ENCODE measurements at regions not wholly inside any gene's neighbourhood (a gene's known extent, or its start where the extent isn't known, plus 50 kb on each side); places are given as distances from the start of the nearest gene placed in this dataset.

- TF ChIP-seq CTCF (IDR thresholded peaks at IDR 0.05 in 2 of 3, conservative IDR thresholded peaks at IDR 0.05 in 1 of 3; ENCODE audit: control insufficient read depth in 2 of 3, extremely low read depth in 1 of 3, insufficient read depth in 1 of 3, low read depth in 3 of 3, low read length in 3 of 3) (no peak), RB1 (IDR thresholded peaks at IDR 0.05; ENCODE audit: borderline replicate concordance) (no peak), ZNF24 (IDR thresholded peaks at IDR 0.05) (no peak), JUND (IDR thresholded peaks at IDR 0.05; ENCODE audit: low read depth, low read length) (no peak), SPI1 (IDR thresholded peaks at IDR 0.05; ENCODE audit: borderline replicate concordance, insufficient read depth, low read depth, low read length) (no peak), POLR2AphosphoS5 (IDR thresholded peaks at IDR 0.05; ENCODE audit: low read length) (no peak), TAF1 (IDR thresholded peaks at IDR 0.05; ENCODE audit: borderline replicate concordance, low read depth, low read length) (no peak), TBL1XR1 (IDR thresholded peaks at IDR 0.05; ENCODE audit: low read depth, low read length) (no peak), ZNF274 (IDR thresholded peaks at IDR 0.05; ENCODE audit: insufficient read depth, insufficient read length) (no peak), ZBTB33 (IDR thresholded peaks at IDR 0.05) (no peak), ATF7 (IDR thresholded peaks at IDR 0.05; ENCODE audit: low read depth) (no peak)
Observed at GRCh38 chr9:81145331-81145963, 543.9 kb downstream of the TLE1 start.

Measured in GM12878 (cell line).